ENCODE measurements at regions not wholly inside any gene's neighbourhood (a gene's known extent, or its start where the extent isn't known, plus 50 kb on each side); places are given as distances from the start of the nearest gene placed in this dataset.
"Not testable (repeated sequence)": the region's sequence is repeated elsewhere in the genome, so short reads cannot be mapped to it uniquely, and the experiment has no call there.

- no peak for DNase-seq
Observed at GRCh38 chr3:110851736-110852135, 219.9 kb upstream of the NECTIN3 start.

GRCh38 chr3:110855207-110855606 is 216.4 kb upstream of the NECTIN3 start:
- DNase-seq = no peak

GRCh38 chr3:110856916-110857315 is 214.7 kb upstream of the NECTIN3 start:
- DNase-seq = no peak

- DNase-seq = no peak
Observed at GRCh38 chr3:110858549-110858948, 213.1 kb upstream of the NECTIN3 start.

GRCh38 chr3:110859336-110859735 is 212.3 kb upstream of the NECTIN3 start:
- DNase-seq = no peak

GRCh38 chr3:110859993-110860392 is 211.6 kb upstream of the NECTIN3 start:
- DNase-seq = no peak

- DNase-seq = no peak
Observed at GRCh38 chr3:110865934-110866333, 205.7 kb upstream of the NECTIN3 start.

GRCh38 chr3:110868106-110868505 is 203.5 kb upstream of the NECTIN3 start:
- DNase-seq = no peak

- DNase-seq = no peak
Observed at GRCh38 chr3:110869736-110870135, 201.9 kb upstream of the NECTIN3 start.

- no peak for DNase-seq
Observed at GRCh38 chr3:110871869-110872268, 199.7 kb upstream of the NECTIN3 start.

- no peak for DNase-seq
Observed at GRCh38 chr3:110878692-110879091, 192.9 kb upstream of the NECTIN3 start.

- DNase-seq = peak; percentile 82
Observed at GRCh38 chr3:110881069-110881468, 190.5 kb upstream of the NECTIN3 start.

GRCh38 chr3:110886222-110886893 is 185.3 kb upstream of the NECTIN3 start:
- DNase-seq = no peak

- DNase-seq = no peak
Observed at GRCh38 chr3:110887176-110887575, 184.4 kb upstream of the NECTIN3 start.

- not testable (repeated sequence) for DNase-seq
Observed at GRCh38 chr3:110888625-110889375, 182.8 kb upstream of the NECTIN3 start.

- DNase-seq = not testable (repeated sequence)
Observed at GRCh38 chr3:110889376-110889699, 182.3 kb upstream of the NECTIN3 start.

GRCh38 chr3:110894574-110894973 is 177.0 kb upstream of the NECTIN3 start:
- DNase-seq = no peak

- no peak for DNase-seq
Observed at GRCh38 chr3:110895054-110895453, 176.6 kb upstream of the NECTIN3 start.

- DNase-seq = no peak
Observed at GRCh38 chr3:110897046-110897445, 174.6 kb upstream of the NECTIN3 start.

- no peak for DNase-seq
Observed at GRCh38 chr3:110900576-110900975, 171.0 kb upstream of the NECTIN3 start.

GRCh38 chr3:110901536-110901935 is 170.1 kb upstream of the NECTIN3 start:
- no peak for DNase-seq

- no peak for DNase-seq
Observed at GRCh38 chr3:110902453-110903085, 169.0 kb upstream of the NECTIN3 start.

- DNase-seq = no peak
Observed at GRCh38 chr3:110903771-110904519, 167.7 kb upstream of the NECTIN3 start.

- DNase-seq = no peak
Observed at GRCh38 chr3:110904520-110904890, 167.1 kb upstream of the NECTIN3 start.
